ENCODE measurements at regions not wholly inside any gene's neighbourhood (a gene's known extent, or its start where the extent isn't known, plus 50 kb on each side); places are given as distances from the start of the nearest gene placed in this dataset.

DNA sequence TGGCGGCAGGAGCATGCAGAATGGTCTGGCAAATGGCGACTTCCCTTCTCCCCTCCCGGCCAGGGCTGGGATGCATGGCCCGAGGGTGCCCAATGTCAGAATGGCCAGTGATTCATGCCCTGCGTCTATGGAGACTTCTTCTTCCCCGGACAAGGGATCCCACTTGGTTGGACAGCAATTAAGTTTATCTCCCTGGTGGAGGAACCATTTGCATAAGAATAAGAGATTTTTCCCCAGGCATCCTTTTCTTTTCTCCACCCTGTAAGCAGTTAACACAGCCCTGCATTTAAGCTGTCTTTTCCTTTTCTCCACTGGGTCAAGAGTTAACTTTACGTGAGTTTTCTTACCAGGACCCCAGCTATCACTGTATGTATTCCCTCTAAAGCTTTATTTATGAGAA lies 856.6 kb downstream of the GLUD2 start:
- intact Hi-C loops (cut with DNase I) = no loop called here

DNA sequence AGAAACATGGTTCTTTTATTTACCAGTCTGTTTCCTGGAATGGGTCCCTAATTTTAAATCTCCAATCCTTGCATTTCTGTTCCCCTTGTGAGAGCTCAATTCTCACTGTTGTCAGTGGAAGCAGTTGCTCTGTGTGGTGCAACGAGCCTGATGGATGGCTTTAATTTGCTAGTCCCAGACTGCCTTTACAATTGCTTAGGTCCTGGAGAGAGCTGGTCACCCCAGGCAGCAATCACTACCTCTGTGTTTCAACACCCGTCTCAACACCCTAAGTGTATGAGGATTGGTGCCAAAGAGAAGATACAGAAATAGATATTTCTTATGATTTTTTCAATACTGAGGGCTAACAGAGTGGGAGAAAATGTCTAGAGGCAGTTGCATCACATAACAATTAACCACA lies 873.8 kb downstream of the GLUD2 start:
- DNase-seq = no peak
- H3K4me1 ChIP-seq (ENCODE audit: insufficient read depth) = no peaks in the 10 kb centered on the region
- H3K36me3 ChIP-seq = no peaks in the 10 kb centered on the region
- no peak overlapping the region for H3K27ac ChIP-seq
- TF ChIP-seq EP300 (IDR thresholded peaks at IDR 0.05) = no peak
- no peak for TF ChIP-seq POLR2A (IDR thresholded peaks at IDR 0.05)
- TF ChIP-seq, protein P1, sequence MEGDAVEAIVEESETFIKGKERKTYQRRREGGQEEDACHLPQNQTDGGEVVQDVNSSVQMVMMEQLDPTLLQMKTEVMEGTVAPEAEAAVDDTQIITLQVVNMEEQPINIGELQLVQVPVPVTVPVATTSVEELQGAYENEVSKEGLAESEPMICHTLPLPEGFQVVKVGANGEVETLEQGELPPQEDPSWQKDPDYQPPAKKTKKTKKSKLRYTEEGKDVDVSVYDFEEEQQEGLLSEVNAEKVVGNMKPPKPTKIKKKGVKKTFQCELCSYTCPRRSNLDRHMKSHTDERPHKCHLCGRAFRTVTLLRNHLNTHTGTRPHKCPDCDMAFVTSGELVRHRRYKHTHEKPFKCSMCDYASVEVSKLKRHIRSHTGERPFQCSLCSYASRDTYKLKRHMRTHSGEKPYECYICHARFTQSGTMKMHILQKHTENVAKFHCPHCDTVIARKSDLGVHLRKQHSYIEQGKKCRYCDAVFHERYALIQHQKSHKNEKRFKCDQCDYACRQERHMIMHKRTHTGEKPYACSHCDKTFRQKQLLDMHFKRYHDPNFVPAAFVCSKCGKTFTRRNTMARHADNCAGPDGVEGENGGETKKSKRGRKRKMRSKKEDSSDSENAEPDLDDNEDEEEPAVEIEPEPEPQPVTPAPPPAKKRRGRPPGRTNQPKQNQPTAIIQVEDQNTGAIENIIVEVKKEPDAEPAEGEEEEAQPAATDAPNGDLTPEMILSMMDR (IDR thresholded peaks at IDR 0.05) = no peak
- H3K4me3 ChIP-seq = no peak overlapping the region
- H3K9me3 ChIP-seq = no peaks in the 10 kb centered on the region
- 22 to 39% (median 35%) methylated on average over 2 of the region's 2 CpGs for WGBS, 3 donors
- intact Hi-C loops (cut with DNase I) = no loop called here
- no peaks in the 10 kb centered on the region for H3K27me3 ChIP-seq

More for the DNA sequence above, 856.6 kb downstream of the GLUD2 start:
- no peaks in the 10 kb centered on the region for H3K9me3 ChIP-seq
- H3K4me1 ChIP-seq (ENCODE audit: insufficient read depth) = no peaks in the 10 kb centered on the region
- no peaks in the 10 kb centered on the region for H3K36me3 ChIP-seq
- no peak for DNase-seq
- H3K27me3 ChIP-seq = no peaks in the 10 kb centered on the region
- WGBS, 3 donors = 68 to 78% (median 71%) methylated on average over 7 of the region's 7 CpGs
- no peak overlapping the region for H3K27ac ChIP-seq
- no peak overlapping the region for H3K4me3 ChIP-seq
- TF ChIP-seq POLR2A (IDR thresholded peaks at IDR 0.05) (no peak), EP300 (IDR thresholded peaks at IDR 0.05) (no peak)
- TF ChIP-seq, protein P1 (IDR thresholded peaks at IDR 0.05) = no peak

DNA sequence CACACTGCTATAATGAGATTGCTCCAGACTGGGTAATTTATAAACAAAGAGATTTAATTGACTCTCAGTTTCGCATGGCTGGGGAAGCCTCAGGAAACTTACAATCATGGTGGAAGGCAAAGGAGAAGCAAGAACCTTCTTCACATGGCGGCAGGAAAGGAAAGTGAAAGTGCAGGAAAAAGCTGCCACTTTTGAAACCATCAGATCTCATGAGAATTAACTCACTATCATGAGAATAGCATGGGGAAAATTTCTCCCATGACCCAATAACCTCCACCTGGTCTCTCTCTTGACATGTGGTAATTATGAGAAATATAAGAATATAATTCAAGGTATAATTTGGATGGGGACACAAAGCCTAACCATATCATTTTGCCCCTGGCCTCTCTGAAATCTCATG lies 884.2 kb downstream of the GLUD2 start:
- no peaks in the 10 kb centered on the region for H3K9me3 ChIP-seq
- TF ChIP-seq EP300 (IDR thresholded peaks at IDR 0.05) (no peak), POLR2A (IDR thresholded peaks at IDR 0.05) (no peak)
- TF ChIP-seq, protein P1 (IDR thresholded peaks at IDR 0.05) = no peak
- intact Hi-C loops (cut with DNase I) = no loop called here
- no peaks in the 10 kb centered on the region for H3K4me1 ChIP-seq (ENCODE audit: insufficient read depth)
- 73 to 82% (median 75%) methylated on average over 2 of the region's 2 CpGs for WGBS, 3 donors
- H3K27me3 ChIP-seq = no peaks in the 10 kb centered on the region
- no peak overlapping the region for H3K4me3 ChIP-seq
- no peak for DNase-seq
- H3K36me3 ChIP-seq = no peaks in the 10 kb centered on the region
- no peak overlapping the region for H3K27ac ChIP-seq

DNA sequence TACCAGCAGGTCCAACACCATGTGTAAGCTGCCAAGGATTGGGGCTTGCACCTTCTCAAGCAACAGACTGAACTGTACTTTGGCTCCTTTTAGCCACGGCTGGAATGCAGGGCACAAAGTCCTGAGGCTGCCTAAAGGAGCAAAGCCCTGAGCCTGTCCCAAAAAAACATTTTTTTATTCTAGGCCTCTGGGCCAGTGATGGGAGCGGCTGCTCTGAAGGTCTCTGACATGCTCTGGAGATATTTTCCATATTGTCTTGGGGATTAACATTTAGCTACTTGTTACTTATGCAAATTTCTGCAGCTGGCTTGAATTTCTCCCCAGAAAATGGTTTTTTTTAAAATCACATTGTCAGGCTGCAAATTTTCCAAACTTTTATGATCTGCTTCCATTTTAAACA lies 885.3 kb downstream of the GLUD2 start:
- WGBS, 3 donors = 51 to 65% (median 60%) methylated on average over 2 of the region's 2 CpGs
- H3K4me1 ChIP-seq (ENCODE audit: insufficient read depth) = no peaks in the 10 kb centered on the region
- TF ChIP-seq, protein P1 (IDR thresholded peaks at IDR 0.05) = no peak
- TF ChIP-seq POLR2A (IDR thresholded peaks at IDR 0.05) (no peak), EP300 (IDR thresholded peaks at IDR 0.05) (no peak)

More for the DNA sequence above, 885.3 kb downstream of the GLUD2 start:
- no peaks in the 10 kb centered on the region for H3K9me3 ChIP-seq
- H3K4me3 ChIP-seq = no peak overlapping the region
- H3K27ac ChIP-seq = no peak overlapping the region
- intact Hi-C loops (cut with DNase I) = no loop called here
- no peak for DNase-seq
- H3K27me3 ChIP-seq = no peaks in the 10 kb centered on the region
- H3K36me3 ChIP-seq = no peaks in the 10 kb centered on the region

Data from ovary (tissue), 7 donors.